ENCODE measurements at regions not wholly inside any gene's neighbourhood (a gene's known extent, or its start where the extent isn't known, plus 50 kb on each side); places are given as distances from the start of the nearest gene placed in this dataset.

DNA sequence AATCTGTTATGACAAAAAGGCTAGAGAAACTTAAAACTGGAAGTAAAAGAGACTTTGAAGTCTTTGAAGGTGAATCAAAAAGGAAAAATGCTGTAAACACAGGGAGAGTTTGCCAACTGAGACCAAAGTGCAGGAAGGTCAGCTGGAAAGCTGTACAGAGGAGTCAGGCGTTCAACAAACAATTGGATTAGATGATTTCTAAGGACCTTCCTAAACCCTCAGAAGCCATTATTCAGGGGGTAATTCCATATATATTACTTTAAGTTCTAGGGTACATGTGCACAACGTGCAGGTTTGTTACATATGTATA, 156.8 kb downstream of the ZBTB18 start:
- ATAC-seq (no peak), DNase-seq (no peak)
- H3K36me3 ChIP-seq, result no peaks in the 10 kb centered on the region
- WGBS, 4 donors, result 63 to 81% (median 77%) methylated on average over 2 of the region's 2 CpGs
- intact Hi-C loops (cut with DNase I), result loop anchor here in 1 of 10 donors (5.0 kb wide), 1 partner anchor 51 kb away; no protein-coding TSS in a partner anchor
- TF ChIP-seq, protein P1, sequence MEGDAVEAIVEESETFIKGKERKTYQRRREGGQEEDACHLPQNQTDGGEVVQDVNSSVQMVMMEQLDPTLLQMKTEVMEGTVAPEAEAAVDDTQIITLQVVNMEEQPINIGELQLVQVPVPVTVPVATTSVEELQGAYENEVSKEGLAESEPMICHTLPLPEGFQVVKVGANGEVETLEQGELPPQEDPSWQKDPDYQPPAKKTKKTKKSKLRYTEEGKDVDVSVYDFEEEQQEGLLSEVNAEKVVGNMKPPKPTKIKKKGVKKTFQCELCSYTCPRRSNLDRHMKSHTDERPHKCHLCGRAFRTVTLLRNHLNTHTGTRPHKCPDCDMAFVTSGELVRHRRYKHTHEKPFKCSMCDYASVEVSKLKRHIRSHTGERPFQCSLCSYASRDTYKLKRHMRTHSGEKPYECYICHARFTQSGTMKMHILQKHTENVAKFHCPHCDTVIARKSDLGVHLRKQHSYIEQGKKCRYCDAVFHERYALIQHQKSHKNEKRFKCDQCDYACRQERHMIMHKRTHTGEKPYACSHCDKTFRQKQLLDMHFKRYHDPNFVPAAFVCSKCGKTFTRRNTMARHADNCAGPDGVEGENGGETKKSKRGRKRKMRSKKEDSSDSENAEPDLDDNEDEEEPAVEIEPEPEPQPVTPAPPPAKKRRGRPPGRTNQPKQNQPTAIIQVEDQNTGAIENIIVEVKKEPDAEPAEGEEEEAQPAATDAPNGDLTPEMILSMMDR (IDR thresholded peaks at IDR 0.05), result no peak
- no peak for TF ChIP-seq POLR2A (IDR thresholded peaks at IDR 0.05)
- peaks cover 0 to 23% (median 10%) of the 10 kb centered on the region in 12 donors for H3K4me1 ChIP-seq
- no peak overlapping the region for H3K4me3 ChIP-seq
- H3K27ac ChIP-seq, result peak overlapping the region in 7 of 12 donors; percentile 12 to 69 (median 57)
- no peaks in the 10 kb centered on the region for H3K9me3 ChIP-seq
- no peaks in the 10 kb centered on the region for H3K27me3 ChIP-seq

DNA sequence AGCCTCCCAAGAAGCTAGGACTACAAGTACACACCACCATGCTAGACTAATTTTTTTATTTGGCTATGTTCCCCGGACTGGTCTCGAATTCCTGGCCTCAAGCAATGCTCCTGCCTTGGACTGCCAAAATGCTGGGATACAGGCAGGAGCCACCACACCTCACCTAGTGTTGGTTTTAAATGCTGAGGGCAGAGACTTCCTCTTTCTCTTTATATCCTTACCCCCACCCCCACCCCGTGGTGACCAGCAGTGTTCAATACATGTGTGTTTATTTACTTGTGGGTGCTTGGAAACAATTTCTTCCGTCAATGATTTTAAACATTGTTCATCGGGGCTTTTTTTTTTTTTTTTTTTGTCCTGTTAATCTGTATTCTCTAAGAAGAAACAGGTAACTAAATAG, 158.9 kb downstream of the ZBTB18 start:
- WGBS, 4 donors, result 52 to 78% (median 68%) methylated on average over 5 of the region's 5 CpGs
- Histone ChIP-seq H3K27ac (no peak overlapping the region), H3K27me3 (no peaks in the 10 kb centered on the region), H3K4me3 (no peak overlapping the region), H3K36me3 (no peaks in the 10 kb centered on the region), H3K9me3 (no peaks in the 10 kb centered on the region), H3K4me1 (peaks cover 0 to 35% (median 16%) of the 10 kb centered on the region in 12 donors)
- ATAC-seq (no peak), DNase-seq (no peak)
- TF ChIP-seq, protein P1 (IDR thresholded peaks at IDR 0.05), result no peak
- no peak for TF ChIP-seq POLR2A (IDR thresholded peaks at IDR 0.05)
- intact Hi-C loops (cut with DNase I), result loop anchor here in 1 of 10 donors (5.0 kb wide), 1 partner anchor 53 kb away; no protein-coding TSS in a partner anchor

DNA sequence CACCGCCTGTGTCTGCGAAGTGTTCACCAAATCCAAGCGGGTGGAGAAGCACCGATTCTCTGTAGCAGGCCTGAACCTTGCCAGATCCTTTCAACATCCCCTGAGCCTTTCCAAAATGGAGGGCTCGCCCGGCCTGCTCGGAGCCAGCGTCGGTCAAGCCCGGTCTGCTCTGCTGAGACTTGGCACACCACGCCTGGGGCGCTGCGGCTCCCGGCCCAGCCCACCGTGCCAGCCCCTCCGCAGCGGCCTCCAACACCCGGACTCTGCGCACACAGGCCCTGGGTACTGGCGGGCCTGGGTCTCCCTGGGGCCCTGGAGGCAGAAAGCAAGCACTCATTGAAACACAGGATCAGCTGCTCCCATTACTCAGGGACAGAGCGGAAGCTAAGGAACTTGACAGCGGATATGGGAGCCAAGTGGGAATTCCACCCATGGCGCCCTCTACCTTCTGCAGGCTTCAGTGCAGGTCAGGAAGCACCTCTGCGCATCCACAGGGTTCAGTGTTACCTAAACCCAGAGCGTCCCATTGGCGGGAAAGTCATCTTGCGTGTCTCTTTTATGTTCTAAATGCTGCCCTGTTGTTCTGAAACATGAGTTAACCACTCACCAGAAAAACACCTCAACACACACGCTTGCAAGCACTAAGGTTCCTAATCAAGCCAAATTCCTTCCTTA, 159.9 kb downstream of the ZBTB18 start:
- no peak for DNase-seq
- no peak overlapping the region for H3K27ac ChIP-seq

DNA sequence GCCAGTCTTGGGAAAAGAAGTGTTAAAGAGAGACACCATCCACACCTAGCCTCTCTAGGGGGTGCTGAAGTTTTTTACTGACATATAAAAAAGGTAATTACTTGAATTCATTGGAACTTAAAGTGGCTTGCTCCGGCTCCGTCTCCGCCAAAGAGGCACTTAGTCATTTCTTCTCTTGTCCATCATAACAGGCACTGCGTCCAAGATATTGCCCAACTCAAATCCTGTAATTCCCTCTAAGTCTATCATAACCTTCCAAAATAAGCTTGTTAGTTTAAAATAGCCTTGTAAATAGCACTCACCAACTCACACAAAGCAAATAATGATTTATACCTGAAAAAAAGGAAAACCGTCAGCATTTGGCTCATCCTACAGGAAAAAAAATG, 160.5 kb downstream of the ZBTB18 start:
- intact Hi-C loops (cut with DNase I), result no loop called here
- H3K27me3 ChIP-seq, result peaks cover 0 to 4% (median 0%) of the 10 kb centered on the region in 9 donors
- ATAC-seq (peak in 2 of 4 donors; percentile 58 to 70), DNase-seq (peak in 1 of 5 donors; percentile 42)
- 83 to 91% (median 87%) methylated on average over 5 of the region's 5 CpGs for WGBS, 4 donors
- no peaks in the 10 kb centered on the region for H3K36me3 ChIP-seq
- no peak overlapping the region for H3K4me3 ChIP-seq
- H3K27ac ChIP-seq, result no peak overlapping the region
- H3K4me1 ChIP-seq, result peaks cover 0 to 34% (median 16%) of the 10 kb centered on the region in 12 donors
- TF ChIP-seq, protein P1 (IDR thresholded peaks at IDR 0.05), result no peak
- TF ChIP-seq POLR2A (IDR thresholded peaks at IDR 0.05), result no peak
- H3K9me3 ChIP-seq, result no peaks in the 10 kb centered on the region

More for the DNA sequence above, 159.9 kb downstream of the ZBTB18 start:
- Histone ChIP-seq H3K4me1 (peaks cover 0 to 35% (median 16%) of the 10 kb centered on the region in 12 donors), H3K9me3 (no peaks in the 10 kb centered on the region), H3K36me3 (no peaks in the 10 kb centered on the region), H3K4me3 (no peak overlapping the region), H3K27me3 (peaks cover 0 to 4% (median 0%) of the 10 kb centered on the region in 9 donors)
- intact Hi-C loops (cut with DNase I), result no loop called here
- ATAC-seq, result no peak
- WGBS, 4 donors, result 88 to 91% (median 91%) methylated on average over 21 to 28 of the region's 28 CpGs
- TF ChIP-seq, protein P1 (IDR thresholded peaks at IDR 0.05), result peak in 4 of 12 donors; percentile 13 to 28 (median 17)
- no peak for TF ChIP-seq POLR2A (IDR thresholded peaks at IDR 0.05)
